ENCODE measurements at regions not wholly inside any gene's neighbourhood (a gene's known extent, or its start where the extent isn't known, plus 50 kb on each side); places are given as distances from the start of the nearest gene placed in this dataset.
"Not testable (repeated sequence)": the region's sequence is repeated elsewhere in the genome, so short reads cannot be mapped to it uniquely, and the experiment has no call there.

DNA sequence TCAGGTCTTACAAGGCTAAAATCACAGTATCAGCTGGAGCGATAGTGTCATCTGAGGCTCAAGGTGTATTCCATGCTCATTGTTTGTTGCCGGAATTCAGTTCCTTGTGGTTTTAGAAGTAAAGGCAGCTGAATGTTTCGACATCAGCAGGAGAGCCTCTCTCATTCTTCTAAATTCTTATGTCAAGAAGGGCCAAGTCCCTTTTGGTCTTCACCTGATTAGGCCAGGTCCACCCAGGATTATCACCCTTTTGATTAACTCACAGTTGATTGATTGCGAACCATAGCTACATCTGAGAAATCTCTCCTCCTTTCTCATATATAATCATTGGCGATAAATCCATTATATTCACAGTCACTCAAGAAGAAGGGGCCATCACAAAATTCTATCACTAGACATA, 806.7 kb upstream of the PRMT6 start:
- no peak for DNase-seq (ENCODE audit: low spot score)

DNA sequence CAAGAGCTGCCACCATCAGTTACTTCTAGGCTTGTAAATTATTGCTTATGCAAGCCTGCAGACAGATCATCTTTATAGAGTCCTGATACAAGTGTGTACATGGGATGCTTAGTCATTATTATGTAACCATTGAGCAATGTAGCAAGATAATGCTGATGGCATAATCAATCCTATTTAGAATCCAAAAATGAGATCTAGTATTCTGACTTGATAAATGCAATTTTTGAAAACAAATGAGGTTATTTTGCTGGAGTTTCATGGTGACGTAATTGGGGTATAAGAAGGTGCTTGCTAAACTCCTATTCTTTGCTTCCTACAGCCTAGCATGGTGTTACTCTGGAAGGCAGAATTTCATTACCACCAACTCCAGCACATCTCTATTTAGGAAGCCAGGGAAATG, 801.7 kb upstream of the PRMT6 start:
- DNase-seq (ENCODE audit: low spot score), result no peak

DNA sequence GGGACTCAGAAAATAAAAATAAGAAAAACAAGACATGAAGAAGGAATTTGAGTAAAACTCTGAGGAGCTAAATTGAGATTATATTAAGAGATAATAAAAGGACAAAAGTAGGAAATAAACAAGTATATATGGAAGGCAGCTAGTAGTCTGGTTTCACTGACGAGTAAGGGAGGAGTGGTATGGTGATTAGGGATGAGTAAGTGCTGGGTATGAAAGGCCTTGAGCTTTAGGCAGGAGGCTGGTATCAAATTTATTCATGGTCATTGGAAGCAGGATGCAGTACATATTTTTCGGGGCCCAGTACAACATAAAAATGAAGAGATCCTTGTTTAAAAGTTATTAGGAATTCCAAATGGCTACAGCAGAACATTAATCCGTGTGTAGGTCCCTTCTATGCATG, 789.7 kb upstream of the PRMT6 start:
- DNase-seq (ENCODE audit: low spot score), result no peak

DNA sequence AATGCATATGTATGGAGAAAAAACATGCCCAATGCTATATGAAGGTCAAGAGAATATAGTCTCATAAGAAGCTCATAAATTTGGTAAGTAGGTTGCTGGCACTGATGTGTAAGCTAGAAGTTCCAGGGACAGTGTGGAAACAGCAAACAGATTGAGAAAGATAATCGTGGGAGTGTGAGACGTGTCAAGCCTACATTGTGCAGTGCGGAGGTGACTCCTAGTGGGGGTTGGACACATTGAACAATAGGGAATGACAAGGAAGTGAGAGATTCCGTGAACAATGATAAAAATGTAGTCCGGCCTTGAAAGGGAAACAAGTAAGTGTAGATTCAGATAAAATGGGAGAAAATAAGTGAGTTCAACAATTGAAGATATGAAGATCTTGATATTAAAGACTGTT, 788.4 kb upstream of the PRMT6 start:
- no peak for DNase-seq (ENCODE audit: low spot score)

DNA sequence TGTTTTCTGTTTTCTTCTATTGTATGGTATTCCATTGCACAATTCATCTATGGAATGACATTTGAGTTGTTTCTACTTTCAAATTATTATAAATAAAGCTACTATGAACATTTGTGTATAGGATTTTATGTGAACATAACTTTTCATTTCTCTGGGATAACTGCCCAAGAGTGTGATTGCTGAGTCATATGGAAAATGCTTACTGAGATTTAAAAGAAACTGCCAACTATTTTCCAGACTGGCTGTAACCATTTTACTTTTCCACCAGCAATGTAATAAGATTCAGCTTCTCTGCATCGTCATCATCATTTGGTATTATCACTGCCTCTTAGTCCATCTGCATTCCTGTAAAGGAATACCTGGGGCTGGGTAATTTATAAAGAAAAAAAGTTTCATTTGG, 779.6 kb upstream of the PRMT6 start:
- no peak for DNase-seq (ENCODE audit: low spot score)

DNA sequence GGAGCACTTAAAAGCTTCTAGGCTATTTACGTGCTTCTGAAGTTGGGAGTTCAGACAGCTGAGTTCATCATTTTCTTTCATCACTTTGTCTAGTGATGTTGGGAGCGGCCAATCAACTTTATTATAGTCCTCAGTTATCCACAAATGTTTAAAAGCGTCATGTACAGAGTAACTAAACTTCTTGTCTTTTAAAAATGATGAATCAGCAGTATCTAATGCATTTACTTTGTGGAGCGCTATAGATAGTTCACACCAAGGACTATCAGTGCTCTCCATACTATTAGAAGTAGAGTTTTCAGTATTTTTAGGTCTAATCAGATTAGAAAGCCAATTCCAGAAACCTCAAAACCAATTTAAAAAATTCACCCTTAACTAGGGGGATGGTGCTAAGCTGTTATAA, 778.7 kb upstream of the PRMT6 start:
- DNase-seq (ENCODE audit: low spot score), result no peak

DNA sequence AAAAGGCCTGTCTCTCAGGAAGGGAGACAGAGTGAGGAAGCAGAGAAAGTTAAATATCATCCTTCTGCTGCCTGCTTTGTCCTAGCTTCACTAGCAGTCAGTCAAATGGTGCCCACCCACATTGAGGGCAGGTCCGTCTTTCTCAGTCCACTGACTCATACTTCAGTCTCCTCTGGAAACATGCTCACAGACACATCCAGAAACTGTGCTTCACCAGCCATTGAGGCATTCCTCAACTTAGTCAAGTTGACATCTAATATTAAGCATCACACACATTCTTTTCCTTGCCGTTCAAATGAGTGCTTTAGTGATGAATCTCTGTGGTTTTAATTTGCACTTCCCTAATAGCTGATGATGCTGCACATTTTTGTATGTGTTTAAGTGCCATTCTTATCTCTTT, 777.8 kb upstream of the PRMT6 start:
- no peak for DNase-seq (ENCODE audit: low spot score)

DNA sequence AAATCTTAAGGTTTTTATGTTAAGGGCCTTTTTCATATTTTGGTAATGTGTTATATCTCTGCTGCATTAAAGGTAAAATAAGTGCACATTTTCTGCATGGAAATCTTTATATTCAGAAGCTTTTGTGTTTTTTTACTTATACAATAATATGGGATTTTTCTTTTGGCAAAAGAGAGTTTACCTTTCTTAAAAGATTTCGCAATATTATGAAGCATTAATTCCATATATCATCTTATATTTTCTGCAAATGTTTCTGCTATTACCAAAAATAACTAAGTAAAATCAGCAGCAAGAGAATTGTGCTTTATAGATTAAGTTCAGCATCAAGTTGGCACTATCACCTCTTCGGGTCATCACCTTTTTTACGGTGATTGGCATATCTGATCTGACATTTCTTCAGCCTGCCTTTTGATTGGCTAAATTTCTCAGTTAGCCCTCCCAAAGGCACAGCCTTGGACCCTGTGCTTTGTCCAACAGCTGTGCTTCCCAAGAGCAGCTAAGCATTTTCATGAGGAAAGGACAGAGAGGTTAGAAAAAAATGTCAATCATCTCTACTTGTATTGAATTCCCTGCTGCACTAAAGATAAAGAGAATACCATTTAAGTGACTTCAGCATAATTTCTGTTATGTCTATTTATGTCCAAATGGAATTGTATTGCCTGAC, 767.1 kb upstream of the PRMT6 start:
- no peak for DNase-seq (ENCODE audit: low spot score)

DNA sequence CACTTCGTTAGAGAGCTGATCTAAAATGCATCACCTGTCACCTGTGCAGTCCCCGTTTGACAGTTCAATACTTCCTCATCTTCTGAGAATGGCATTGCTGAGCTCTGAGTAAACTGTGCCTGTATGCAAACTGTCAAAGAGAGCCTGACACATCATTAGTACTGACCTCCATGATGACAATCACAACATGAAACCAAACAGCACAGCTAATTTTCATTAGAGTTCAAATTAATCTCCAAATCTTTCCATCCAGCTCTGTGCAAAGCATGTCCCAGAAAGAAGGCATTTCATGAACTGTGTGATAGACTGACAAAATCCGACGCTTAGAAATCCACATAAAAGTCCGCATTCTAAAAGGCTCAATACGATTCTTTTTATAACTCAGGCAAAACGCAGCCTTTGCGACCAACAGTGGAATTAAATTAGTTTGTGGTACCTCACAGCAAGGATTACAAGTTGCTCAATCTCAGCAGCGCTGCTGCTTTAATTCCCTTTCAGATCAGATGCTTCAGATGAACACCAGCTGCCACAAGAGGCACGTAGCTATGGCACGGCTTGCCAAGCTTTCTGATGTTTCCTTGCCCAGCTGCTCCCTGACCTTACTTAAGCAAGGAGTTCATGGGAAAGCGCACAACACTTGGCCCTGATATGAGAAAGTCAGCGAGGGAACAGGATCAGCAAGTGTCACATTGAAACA, 765.5 kb upstream of the PRMT6 start:
- DNase-seq (ENCODE audit: low spot score), result no peak

DNA sequence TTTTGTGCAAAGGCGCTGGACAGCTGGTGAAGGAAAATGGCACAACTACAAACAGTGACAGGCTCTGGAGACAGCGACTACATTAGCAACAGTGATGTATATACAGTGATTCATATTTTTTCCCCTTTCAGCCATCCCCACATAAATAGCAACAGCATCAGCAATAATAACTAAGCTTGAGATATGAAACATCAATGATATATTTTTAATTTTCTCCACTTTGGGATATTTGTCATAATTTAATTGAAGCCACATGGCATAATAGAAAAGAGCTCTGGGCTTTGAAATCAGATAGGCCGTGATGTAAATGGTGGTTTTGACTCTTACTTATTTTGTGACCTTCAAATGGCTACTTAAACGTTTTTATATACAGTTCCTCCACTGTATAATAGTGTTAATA, 764.3 kb upstream of the PRMT6 start:
- DNase-seq (ENCODE audit: low spot score), result no peak

DNA sequence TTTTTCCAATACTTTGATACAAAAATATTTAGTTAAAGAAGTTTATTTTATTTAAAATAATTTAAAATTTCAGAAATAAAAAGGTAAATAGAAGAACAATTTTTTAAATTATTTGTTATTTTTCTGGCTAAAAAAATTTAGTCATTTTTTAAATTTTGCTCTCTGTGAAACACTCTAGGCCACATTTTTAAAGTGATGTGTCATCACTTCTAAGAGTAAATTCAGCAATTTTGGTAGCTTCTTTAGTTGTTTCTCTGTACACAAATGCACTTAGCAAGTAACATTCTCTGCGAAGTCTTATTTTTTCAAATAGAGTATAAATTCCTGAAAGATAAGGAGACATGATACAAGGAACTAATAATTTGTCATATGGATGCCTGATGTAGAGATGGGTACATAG, 760.0 kb upstream of the PRMT6 start:
- DNase-seq (ENCODE audit: low spot score), result no peak

DNA sequence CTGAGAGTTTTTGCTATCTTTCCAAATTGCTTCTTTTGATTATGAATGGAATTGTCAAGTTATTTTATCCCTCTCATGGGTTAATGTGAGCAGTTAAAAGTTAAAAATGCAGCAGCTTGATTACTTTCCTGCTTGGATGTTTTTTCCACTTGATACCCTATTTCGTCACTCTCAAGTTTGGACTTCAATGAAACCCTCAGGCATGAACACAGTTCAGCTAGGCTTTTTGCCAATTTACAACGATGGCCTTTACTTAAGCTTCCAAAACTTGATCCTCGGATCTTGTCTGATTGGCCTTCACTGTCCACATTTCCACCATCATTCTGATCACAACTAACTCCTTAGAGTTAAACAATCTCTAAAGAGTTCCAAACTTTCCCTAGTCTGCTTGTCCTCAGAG, 752.4 kb upstream of the PRMT6 start:
- no peak for DNase-seq (ENCODE audit: low spot score)

DNA sequence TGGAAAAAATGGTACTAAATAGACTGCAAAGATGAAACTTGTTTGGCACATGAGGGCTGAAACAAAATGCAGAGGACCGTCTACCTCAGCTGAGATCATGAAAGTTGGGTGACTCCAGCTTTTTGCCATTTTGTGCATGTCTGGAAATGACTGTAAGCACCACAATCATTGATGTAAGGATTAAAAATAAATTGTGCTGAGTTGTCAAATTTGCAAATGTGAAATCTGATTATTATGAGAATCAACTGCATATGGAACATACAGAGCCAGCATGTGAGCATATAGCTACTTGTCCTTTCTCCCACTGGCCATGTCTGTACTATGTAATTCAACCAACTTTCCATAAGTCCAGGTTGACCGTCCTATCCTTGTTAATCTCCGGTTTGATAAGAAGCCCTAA, 736.9 kb upstream of the PRMT6 start:
- DNase-seq (ENCODE audit: low spot score), result no peak

DNA sequence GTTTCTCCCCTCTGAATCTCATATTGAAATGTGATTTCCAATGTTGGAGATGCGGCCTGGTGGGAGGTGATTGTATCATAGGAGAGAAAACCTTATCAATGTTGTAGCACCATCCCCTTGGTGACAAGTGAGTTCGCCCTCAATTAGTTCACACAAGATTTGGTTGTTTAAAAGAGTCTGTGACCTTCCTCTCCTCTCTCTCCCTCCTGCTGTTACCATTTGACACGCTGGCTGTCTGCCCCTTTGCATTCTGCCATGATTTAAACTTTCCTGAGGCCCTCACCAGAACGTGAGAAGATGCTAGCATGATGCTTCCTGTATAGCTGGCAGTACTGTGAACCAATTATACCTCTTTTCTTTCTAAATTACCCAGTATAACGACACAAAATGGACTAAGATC, 730.9 kb upstream of the PRMT6 start:
- no peak for DNase-seq (ENCODE audit: low spot score)

DNA sequence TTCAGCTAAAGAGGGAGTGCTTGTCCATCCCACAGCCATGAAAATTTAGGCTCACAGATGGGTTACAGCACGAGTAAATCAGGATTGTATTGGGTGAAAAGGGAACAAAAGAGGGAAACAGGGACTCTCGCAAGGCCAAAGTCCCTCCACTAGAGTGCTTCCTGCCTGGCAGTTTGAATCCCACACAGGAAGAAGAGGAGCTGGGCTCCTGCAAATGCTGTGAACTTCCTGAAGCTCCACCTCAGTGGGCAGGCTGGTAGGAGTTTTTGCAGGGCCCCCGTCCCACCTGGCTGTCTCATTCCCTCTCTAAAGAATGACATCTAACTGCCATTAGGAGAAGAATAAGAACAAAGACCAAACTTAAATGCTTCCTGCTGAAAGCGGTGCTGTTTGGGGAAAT, 712.0 kb upstream of the PRMT6 start:
- no peak for DNase-seq (ENCODE audit: low spot score)

DNA sequence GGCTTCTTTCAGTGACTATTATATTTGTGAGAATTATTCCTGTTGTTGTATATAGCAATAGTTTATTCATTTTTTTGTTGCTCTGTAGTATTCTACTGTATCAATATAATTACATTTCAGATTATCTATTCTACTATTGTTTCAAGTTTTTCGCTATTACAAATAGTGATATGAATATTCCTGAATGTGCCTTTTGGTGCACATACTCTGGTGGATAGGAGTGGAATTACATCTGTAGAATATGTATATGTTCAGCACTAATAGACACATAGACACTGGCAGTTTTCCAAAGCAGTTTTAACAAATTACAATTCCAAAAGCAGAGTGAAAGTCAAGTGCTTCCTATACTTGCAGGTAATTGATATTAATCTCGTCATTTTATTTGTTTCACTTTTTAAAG, 696.2 kb upstream of the PRMT6 start:
- DNase-seq (ENCODE audit: low spot score), result no peak

DNA sequence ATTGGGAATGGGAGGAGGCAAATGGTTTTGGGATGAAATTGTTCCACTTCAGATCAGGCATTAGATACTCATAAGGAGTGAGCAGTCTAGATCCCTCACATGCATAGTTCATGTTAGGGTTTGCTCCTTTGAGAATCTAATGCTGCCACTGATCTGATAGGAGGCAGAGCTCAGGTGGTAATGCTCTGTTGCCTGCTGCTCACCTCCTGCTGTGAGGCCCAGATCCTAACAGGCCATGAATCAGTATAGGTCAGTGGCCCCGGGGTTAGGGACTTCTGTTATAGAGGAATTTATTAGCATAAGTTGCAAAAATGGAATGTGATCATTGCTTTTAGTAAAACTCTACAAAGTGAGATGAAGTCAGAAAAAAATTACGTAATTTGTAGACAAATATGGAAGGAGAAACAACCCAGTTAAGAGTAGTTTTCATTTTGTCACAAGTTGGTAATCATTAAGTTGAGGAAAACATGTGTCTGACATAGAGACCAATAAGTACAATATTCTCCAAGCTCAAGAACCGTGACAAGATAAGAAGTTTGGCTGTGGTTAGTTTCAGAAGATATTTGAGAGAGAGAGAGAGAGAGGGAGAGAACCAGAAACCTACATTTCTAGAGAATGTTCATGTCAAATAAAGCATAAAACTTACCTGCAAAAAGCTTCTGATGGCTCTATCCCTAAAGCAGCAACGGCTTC, 689.7 kb upstream of the PRMT6 start:
- DNase-seq (ENCODE audit: low spot score), result no peak

DNA sequence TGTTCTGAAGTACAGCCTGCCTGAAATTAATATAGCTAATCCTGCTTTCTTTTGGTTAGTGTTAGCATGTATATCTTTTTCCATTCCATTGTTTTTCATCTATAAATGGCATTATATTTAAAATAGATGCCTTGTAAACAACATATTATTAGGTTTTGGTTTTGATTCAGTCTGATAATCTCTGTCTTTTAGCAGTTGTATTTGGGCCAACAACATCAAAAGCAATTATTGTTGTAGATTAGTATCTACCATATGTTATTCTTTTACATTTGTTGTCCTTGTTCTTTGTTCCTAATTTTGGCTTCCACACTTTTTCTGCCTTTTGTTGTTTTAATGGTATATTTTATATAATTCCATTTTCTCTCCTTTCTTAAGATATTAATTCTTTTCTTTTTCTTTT, 678.2 kb upstream of the PRMT6 start:
- DNase-seq (ENCODE audit: low spot score), result no peak

DNA sequence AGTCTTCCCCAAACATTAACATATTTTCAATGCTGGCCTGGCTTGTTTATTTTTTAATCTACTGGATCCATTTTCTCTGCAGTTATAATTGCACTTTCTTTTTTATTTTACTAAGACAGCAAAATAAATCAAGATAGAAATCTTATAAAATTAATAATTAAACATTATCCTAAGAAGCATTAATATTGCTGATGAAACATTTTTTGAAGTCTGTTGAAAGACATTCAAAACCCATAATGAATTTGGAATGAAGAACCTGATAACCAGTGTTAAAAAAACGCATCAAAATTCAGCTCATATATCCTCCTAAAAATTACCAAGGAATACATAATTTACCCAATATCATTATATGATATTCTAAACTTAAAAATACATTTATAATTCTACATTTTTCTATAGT, 675.7 kb upstream of the PRMT6 start:
- DNase-seq (ENCODE audit: low spot score), result no peak

DNA sequence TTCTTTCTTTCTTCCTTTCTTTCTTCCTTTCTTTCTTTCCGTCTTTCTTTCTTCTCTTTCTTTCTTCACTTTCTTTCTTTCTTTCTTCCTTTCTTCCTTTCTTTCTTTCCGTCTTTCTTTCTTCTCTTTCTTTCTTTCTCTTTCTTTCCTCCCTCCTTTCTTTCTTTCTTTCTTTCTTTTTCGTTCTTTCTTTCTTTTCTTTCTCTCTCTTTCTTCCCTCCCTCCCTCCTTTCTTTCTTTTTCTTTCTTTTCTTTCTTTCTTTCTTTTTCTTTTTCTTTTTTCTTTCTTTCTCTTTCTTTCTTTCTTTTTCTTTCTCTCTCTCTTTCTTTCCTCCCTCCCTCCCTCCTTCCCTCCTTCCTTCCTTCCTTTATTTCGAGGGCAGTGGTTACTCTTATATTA, 667.3 kb upstream of the PRMT6 start:
- DNase-seq (ENCODE audit: low spot score), result not testable (repeated sequence)

DNA sequence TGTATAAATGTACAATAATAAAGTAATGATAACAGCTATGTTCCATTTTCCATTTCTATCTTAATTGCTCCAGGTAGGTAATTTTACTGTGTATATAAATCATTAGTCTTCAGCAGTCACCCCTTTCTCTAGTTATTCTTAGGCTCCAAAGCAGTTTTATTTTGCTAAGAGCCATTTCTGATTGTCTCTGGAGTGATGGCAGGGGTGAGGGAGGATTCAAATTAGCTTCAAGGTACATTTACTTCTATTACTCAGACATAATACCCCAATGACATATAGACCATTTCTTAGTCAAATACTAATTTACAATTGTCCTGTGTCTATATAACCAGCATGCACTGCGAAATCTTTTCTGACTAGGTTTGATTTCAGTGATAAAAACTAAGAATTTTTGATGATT, 663.4 kb upstream of the PRMT6 start:
- no peak for DNase-seq (ENCODE audit: low spot score)

DNA sequence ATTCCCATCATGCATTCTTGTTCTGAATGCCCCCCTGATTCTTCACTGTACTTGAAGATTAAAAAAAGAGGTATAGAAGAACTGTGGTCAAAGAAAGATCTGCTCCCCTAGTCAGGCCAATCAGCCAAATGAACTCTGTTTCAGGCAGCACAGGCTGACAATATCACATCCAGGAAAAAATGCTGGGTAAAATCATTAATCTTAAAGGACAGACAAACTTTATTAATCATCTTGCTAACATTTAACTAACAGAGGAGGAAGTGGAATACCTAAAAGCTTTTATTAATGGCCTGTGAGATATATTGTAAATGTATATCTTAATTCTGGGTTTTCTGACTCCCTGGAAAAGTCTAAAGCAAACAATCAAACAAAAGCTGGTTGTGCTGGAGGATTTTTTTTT, 660.5 kb upstream of the PRMT6 start:
- no peak for DNase-seq (ENCODE audit: low spot score)

DNA sequence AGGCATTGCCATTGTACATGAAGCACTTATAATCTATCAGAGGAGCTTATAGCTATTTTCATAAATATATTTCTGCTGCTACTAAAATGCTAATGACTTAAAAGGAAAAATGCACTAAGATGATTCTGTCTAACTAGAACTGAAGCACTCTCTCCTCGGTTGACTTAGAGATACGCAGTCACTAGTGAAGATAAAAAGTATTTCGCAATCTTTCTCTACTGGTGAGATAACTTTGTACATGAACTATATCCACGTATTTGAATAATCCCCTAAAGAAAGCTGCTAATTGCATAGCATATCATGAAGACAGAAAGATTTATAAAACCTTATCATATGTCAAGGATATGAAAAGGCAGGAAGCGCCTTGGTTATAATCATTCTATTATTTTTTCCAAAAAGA, 658.1 kb upstream of the PRMT6 start:
- DNase-seq (ENCODE audit: low spot score), result no peak

DNA sequence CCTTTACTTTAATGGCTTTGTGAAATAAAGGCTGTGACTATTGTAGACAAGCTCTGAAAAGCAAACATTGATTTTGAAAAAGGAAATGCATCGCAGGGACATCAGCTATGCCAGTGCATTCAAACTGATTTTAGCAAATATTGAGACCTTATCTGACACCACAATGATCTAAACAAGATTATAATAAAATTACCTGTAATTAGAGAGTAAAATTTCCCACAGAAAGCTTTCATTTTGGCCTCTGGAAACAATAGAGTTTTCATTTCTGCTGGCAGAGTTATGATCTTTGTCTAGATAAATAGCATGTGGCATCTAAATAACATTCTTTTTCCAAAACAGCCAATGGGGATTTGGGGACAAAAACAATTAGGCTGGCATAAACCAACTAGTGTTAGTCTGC, 650.4 kb upstream of the PRMT6 start:
- DNase-seq (ENCODE audit: low spot score), result no peak
